ENCODE measurements at regions not wholly inside any gene's neighbourhood (a gene's known extent, or its start where the extent isn't known, plus 50 kb on each side); places are given as distances from the start of the nearest gene placed in this dataset.

- no peak for FAIRE-seq
These were observed 304.2 kb downstream of the ENC1 start for GRCh38 chr5:74336297-74336696.

- FAIRE-seq, result no peak
These were observed 305.7 kb downstream of the ENC1 start for GRCh38 chr5:74334762-74335384.

- FAIRE-seq, result no peak
These were observed 306.3 kb downstream of the ENC1 start for GRCh38 chr5:74334062-74334761.

- FAIRE-seq, result no peak
These were observed 307.1 kb downstream of the ENC1 start for GRCh38 chr5:74333430-74333829.

GRCh38 chr5:74332682-74333081 lies 307.8 kb downstream of the ENC1 start:
- no peak for FAIRE-seq

- no peak for FAIRE-seq
These were observed 308.5 kb downstream of the ENC1 start for GRCh38 chr5:74332006-74332405.

- FAIRE-seq, result no peak
These were observed 312.3 kb downstream of the ENC1 start for GRCh38 chr5:74328221-74328630.

- no peak for FAIRE-seq
These were observed 313.2 kb downstream of the ENC1 start for GRCh38 chr5:74327339-74327685.

- no peak for FAIRE-seq
These were observed 313.8 kb downstream of the ENC1 start for GRCh38 chr5:74326571-74327338.

GRCh38 chr5:74325866-74326265 lies 314.7 kb downstream of the ENC1 start:
- no peak for FAIRE-seq

GRCh38 chr5:74324556-74324955 lies 316.0 kb downstream of the ENC1 start:
- FAIRE-seq, result no peak

- no peak for FAIRE-seq
These were observed 317.6 kb downstream of the ENC1 start for GRCh38 chr5:74322944-74323343.

GRCh38 chr5:74322191-74322590 lies 318.3 kb downstream of the ENC1 start:
- no peak for FAIRE-seq

- no peak for FAIRE-seq
These were observed 319.2 kb downstream of the ENC1 start for GRCh38 chr5:74321326-74321725.

- no peak for FAIRE-seq
These were observed 320.0 kb downstream of the ENC1 start for GRCh38 chr5:74320526-74320925.

- FAIRE-seq, result no peak
These were observed 321.5 kb downstream of the ENC1 start for GRCh38 chr5:74319076-74319475.

- FAIRE-seq, result no peak
These were observed 324.4 kb downstream of the ENC1 start for GRCh38 chr5:74316064-74316603.

- FAIRE-seq, result no peak
These were observed 325.6 kb downstream of the ENC1 start for GRCh38 chr5:74314906-74315305.

GRCh38 chr5:74313896-74314295 lies 326.6 kb downstream of the ENC1 start:
- no peak for FAIRE-seq

- FAIRE-seq, result no peak
These were observed 327.8 kb downstream of the ENC1 start for GRCh38 chr5:74312746-74313145.

GRCh38 chr5:74311961-74312360 lies 328.6 kb downstream of the ENC1 start:
- FAIRE-seq, result no peak

GRCh38 chr5:74310997-74311930 lies 329.3 kb downstream of the ENC1 start:
- no peak for FAIRE-seq

GRCh38 chr5:74310386-74310785 lies 330.1 kb downstream of the ENC1 start:
- FAIRE-seq, result no peak
